GM12875 (cell line): ENCODE measurements at regions not wholly inside any gene's neighbourhood (a gene's known extent, or its start where the extent isn't known, plus 50 kb on each side); places are given as distances from the start of the nearest gene placed in this dataset.

ENCODE experiments used
- H3K4me3 ChIP-seq: one replicate; pipeline ENCODE4 v1.5.1; 2011; ENCODE audit warnings: low read depth, low read length, control low read depth
- TF ChIP-seq, protein P1 (sequence below): IDR thresholded peaks from 2 replicates; pipeline ENCODE4 v1.5.1; 2011; ENCODE audit warnings: low read depth, mild to moderate bottlenecking, control low read depth, inconsistent platforms, low read length, moderate library complexity, borderline replicate concordance; ENCODE audit not compliant: insufficient read depth

- TF ChIP-seq, protein P1, sequence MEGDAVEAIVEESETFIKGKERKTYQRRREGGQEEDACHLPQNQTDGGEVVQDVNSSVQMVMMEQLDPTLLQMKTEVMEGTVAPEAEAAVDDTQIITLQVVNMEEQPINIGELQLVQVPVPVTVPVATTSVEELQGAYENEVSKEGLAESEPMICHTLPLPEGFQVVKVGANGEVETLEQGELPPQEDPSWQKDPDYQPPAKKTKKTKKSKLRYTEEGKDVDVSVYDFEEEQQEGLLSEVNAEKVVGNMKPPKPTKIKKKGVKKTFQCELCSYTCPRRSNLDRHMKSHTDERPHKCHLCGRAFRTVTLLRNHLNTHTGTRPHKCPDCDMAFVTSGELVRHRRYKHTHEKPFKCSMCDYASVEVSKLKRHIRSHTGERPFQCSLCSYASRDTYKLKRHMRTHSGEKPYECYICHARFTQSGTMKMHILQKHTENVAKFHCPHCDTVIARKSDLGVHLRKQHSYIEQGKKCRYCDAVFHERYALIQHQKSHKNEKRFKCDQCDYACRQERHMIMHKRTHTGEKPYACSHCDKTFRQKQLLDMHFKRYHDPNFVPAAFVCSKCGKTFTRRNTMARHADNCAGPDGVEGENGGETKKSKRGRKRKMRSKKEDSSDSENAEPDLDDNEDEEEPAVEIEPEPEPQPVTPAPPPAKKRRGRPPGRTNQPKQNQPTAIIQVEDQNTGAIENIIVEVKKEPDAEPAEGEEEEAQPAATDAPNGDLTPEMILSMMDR = no peak
Observed at GRCh38 chr21:43354026-43354420, 72.9 kb downstream of the SIK1 start.

GRCh38 chr21:43353282-43354025 lies 73.5 kb downstream of the SIK1 start:
- no peak overlapping the region for H3K4me3 ChIP-seq
- TF ChIP-seq, protein P1 = no peak

More at GRCh38 chr21:43354026-43354420, 72.9 kb downstream of the SIK1 start:
- H3K4me3 ChIP-seq = no peak overlapping the region

DNA sequence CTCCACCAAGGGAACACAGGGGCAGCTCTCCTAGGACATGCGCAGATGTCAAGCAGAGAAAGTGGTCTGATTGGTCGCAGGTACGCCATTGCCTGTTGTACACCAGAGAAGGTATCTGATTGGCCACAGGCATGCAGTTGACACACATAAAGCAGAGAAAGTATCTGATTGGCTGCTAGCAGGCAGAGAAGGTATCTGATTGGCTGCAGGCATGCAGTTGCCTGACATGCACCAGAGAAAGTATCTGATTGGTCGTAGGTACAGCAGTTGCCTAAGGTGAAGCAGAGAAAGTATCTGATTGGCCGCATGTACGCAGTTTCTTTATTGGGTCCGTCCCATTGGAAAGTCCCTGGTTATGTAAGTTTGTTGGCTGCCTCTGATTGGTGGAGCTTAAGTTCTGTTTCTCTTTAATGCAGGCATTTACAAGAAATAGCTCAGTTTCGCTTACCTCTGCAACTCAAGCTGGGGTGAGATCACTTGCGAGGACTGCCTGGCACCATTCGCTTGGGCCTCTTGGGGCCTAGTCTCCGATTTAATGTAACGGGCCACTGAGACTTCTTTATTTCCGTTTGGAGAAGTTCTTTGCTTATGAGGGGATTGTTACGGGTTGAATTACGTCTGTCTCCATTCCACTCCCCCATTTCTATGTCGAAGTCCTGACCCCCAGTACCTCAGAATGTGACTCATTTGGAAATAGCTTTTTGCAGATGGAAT lies 74.2 kb downstream of the SIK1 start:
- TF ChIP-seq, protein P1 = no peak
- H3K4me3 ChIP-seq = no peak overlapping the region

- no peak overlapping the region for H3K4me3 ChIP-seq
- TF ChIP-seq, protein P1 = no peak
Observed at GRCh38 chr21:43352154-43352537, 74.8 kb downstream of the SIK1 start.

GRCh38 chr21:43351501-43352153 lies 75.3 kb downstream of the SIK1 start:
- TF ChIP-seq, protein P1 = no peak
- no peak overlapping the region for H3K4me3 ChIP-seq

GRCh38 chr21:43349644-43350043 lies 77.3 kb downstream of the SIK1 start:
- TF ChIP-seq, protein P1 = no peak
- H3K4me3 ChIP-seq = no peak overlapping the region

DNA sequence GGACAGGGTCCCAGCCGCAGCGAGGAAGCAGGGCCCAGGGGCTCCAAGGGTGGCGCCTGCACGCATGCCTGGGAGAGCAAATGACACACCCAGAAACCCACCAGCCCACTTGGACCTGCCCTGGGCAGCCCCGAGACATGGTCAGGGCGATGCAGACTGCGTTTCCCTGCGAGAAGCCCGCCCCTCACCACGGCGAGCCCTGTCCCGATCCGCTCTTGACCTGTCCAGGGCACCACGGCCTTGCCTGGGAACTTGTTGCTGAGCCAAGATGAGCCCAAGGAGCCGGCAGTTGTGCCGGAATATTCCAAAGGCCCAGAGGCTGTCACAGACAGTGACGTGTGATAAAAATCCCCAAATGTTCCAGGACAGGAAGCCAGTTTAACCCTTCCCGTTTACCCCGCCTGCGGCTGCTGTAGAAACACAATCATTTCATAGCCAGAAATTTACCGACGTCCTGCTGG lies 78.1 kb downstream of the SIK1 start:
- TF ChIP-seq, protein P1 = no peak

More for the DNA sequence above, 78.1 kb downstream of the SIK1 start:
- no peak overlapping the region for H3K4me3 ChIP-seq
